GM19397 (cell line): ENCODE measurements at regions not wholly inside any gene's neighbourhood (a gene's known extent, or its start where the extent isn't known, plus 50 kb on each side); places are given as distances from the start of the nearest gene placed in this dataset.
"Not testable (repeated sequence)": the region's sequence is repeated elsewhere in the genome, so short reads cannot be mapped to it uniquely, and the experiment has no call there.

Source experiments
- ATAC-seq: cut with Tn5 transposase; IDR thresholded peaks from one replicate; pipeline ENCODE4 v1.9.1; 2021; ENCODE audit warnings: mild to moderate bottlenecking, moderate library complexity; ENCODE audit not compliant: unreplicated experiment

DNA sequence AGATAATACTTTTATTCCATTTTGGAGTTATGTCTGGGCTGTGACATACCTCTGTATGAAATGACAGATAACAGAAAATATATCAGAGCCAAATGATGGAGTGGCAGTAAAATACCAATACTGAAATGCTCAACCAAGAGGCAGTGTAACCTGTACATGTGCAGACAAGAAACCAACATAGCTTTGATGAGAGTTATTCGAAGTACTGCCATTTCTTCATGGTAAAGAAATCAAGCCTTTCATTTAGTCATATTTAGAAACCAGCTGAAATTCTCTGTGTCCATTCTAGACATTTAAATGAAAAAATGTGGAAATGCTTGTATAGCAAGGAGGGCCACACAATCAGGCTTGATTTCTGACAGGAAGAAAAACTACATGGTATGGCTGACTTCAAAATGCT is 127.1 kb upstream of the PTPRZ1 start:
- no peak for ATAC-seq

DNA sequence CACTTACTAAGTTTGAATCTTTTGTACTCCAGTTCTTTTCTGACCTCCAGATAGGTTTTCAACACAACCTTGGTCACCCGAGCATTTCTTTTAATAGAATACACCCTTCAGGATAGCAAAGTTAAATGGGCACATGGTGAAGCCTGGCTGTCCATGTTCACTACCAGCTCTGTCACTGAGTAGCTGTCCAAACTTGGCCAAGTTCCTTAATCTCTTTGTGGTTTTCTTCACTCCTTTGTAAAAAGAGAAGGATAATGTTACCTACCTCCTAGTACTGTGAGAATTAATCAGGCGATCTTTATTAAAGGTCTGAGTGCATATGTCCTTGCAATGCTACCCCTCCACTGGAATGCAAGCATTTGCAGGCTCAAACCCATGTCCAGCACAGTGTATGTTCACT is 128.1 kb upstream of the PTPRZ1 start:
- no peak for ATAC-seq

DNA sequence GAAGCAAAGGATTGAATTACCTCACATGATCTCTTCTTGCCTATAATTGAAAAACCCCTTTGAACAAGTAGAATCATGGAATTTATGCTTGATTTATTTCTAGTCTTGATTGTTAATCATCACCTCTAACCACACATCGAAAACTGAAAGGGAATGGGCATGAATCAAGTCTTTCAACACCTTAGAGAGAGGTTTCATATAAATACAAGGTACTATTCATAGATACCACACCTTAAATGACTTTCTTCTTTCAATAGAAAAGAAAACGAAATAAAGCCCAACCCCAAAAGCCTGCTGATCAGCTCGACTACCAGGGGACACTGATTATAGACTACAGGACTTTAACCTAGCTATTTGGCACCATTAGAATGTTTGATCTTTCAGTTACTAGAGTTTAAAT is 128.6 kb upstream of the PTPRZ1 start:
- ATAC-seq, result no peak

DNA sequence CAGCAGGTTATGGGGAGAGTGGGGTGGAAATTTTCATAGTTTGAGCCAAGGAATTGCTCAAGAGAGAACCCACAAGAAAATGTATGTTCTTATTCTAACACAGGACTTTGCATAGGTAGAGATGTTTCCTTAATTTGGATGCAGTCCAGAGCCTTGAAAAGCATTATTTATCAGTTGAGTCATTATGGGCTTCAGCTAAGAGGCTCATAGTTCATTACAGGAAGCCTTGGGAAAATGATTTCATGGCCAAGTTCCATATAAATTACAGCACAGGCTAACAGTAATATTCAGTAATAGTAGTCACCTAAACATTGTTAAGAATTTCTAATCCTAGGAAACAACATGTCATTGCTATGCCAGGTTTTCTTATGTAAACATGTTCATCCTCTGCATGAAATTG is 131.1 kb upstream of the PTPRZ1 start:
- no peak for ATAC-seq

DNA sequence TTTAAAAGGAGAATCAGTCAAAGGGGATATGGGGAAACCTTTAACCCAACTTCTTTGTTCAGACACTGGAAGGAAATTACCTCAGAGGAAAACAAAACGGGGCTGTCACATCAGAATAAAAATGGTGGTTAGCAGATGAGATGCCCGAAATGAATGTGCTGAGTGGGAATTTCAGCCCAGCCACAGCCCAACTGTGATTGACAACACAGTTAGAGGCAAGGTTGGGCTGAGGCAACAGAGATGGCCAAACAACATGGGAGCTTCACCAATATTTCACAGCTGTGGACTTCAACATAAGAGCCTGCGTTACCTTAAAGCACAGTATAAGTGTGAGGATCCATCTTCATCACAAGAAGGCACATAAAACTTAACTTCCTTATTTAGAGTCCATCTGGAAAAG is 133.5 kb upstream of the PTPRZ1 start:
- no peak for ATAC-seq

DNA sequence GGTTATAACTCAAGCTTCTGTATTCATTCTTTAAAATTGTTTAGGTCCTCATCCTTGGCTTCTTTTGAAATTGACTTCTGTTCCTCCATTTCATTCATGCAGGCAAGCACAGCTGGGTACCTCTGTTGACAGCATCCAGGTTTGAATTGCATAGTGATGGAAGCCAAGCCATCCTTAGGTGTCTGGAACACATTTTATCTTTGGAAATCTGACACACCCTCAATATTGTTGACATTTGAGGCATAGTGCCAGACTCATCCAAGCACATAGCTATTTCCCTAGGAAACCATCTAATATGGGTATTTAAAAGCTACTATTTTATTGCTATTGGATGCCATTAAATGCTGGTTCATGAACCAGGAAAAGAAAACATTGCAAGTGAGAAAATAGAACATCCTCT is 142.1 kb upstream of the PTPRZ1 start:
- no peak for ATAC-seq

DNA sequence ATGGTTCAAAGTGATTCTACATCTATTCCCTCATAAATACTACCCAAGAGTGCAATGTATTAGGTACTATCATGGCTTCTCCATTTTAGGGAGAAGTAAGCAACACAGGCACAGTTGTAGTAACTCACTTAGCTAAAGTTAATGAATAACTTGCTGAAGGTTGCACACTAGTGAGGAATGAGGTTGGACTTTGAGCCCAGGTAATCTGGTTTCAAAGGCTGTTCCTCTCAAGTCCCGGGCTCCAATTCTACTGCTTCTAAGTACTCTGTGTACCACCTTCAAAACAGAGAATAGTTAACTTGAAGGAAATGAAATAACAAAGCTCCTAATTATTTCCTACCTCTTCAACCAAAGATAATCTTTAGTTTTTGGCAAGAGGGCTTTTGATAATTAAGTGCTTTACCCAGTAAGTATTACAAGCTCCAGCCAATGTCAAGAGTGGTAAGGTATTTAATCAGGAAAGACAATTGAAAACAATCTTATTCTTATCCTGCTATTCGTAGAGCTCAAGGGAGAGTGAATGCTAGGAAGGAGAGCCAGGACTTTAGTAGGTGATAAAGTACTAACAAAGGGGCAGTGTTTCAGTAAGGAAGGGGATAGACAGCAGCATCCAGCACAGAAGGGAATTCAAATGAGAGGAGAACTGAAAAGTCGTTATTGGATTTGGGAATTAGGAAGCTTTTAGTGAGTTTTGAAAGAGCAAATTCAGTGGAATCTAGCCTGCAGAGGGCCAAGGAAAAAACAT is 158.2 kb upstream of the PTPRZ1 start:
- no peak for ATAC-seq

DNA sequence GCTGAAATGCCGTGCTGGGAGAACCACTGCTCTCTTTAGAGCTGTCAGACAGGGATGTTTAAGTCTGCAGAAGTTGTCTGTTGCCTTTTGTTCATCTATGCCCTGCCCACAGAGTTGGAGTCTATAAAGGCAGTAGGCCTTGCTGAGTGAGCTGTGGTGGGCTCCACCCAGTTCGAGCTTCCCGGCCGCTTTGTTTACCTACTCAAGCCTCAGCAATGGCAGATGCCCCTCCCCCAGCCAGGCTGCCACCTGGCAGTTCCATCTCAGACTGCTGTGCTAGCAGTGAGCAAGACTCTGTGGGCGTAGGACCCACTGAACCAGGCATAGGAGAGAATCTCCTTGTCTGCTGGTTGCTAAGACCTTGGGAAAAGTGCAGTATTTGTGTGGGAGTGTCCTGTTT is 160.0 kb upstream of the PTPRZ1 start:
- not testable (repeated sequence) for ATAC-seq

DNA sequence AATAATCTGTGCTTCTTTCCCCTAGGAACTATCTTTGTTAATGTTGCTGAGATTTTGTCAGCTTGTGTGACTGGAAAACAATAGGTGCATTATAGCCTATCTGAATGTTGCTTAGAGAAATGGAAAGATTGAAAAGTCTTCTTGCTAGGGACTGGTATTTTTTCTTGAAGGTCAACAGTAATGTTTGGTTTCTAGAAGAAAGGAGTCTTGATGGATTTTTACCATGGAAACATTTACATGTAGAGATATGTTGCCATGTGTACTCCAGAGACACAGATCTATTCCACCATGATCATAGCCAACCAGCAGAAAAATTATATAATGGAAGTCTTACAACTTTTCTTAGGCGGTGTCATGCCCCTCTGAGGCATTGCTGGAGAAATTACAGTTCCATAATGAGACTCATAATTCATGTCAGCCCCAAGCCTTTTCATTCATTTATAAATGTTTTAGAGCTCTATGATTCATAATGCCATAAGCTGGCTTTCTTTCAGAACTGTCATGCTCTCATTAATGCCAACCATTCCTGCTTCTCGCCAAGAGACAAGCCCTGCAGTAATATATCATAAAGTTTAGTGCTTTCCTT is 175.1 kb upstream of the PTPRZ1 start:
- ATAC-seq, result no peak

DNA sequence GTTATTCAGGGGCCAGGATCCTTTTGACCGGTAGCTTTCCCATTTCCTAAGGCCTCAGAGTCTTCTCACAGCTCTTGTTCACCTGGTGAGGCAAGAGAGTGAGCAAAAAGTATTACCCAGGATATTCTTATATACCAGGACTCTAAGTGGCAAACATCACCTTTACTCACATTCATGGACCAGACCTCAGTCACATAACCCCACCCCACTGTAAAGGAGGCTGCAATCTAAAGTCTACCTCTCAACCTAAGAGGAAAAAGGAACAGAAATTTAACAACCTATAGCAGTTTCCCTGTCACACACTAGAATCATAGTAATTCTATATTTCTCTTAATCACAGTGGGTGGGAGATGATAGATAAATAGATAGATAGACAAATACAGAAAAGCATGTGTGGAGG is 176.0 kb upstream of the PTPRZ1 start:
- ATAC-seq, result no peak

DNA sequence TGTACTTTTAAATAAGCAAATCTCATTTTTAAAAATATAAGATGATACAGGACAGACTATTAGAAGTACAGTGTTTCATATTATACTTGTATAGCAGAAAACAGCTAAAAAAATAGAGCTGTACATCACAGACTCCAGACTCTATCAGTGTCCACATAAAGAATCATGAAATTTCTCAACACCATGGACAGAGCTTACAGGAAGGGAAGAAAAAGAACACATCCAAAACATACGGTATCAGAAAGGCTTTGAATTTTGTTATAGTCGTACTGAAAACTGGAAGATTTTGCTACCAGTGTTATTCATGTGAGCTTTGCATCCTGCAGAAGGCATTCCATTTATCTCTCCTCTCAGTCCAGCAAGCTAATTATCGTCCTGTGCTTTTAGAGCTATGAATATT is 183.2 kb upstream of the PTPRZ1 start:
- ATAC-seq, result no peak

DNA sequence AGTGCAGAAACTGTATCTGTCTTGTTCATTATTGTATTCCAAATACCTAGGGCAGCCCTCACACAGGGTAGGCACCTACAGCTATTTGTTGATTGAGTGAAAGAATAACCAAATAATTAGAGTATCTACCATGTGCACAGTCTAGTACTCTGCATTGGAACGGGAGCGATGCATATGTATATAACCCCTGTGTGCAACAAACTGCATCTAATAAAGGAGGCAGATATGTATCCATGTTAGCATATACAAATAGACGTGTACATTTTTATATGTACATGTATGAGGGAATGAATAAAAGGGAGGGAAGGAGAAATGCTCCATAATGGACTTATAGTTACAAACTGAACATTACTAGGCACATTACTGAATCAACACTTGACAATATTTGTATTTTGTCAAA is 191.3 kb upstream of the PTPRZ1 start:
- ATAC-seq, result no peak

DNA sequence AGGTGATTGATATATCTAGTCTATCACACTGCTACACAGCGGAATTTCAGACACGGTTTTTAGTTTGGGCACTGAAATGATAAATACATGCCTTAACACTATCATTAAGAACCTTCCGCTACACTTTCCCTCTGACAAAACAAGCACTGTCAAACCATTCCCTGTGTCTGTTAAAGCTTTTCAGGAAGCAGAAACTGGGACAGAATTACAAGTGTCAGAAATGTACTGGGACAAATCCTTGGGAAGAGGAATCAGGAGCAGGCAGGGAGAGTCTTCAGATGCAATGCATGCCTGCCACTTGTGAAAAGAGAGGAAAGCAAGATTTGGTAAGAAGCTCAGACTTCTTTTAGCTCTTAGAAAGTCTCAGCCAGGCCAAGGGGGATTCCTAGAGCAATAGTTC is 196.8 kb upstream of the PTPRZ1 start:
- no peak for ATAC-seq

DNA sequence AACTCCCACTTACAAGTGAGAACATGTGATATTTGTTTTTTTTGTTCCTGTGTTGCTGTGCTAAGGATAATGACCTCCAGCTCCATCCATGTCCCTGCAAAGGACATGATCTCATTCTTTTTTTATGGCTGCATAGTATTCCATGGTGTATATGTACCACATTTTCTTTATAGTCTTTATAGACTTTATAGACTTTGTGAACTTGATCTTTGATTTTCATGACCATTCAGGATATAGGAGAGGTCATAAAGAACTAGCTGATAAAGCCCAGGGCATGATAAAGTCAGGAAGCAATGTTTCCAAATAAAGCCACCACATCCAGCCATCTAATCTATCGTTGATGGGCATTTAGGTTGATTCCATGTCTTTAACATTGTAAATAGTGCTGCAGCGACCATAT is 198.5 kb upstream of the PTPRZ1 start:
- not testable (repeated sequence) for ATAC-seq

DNA sequence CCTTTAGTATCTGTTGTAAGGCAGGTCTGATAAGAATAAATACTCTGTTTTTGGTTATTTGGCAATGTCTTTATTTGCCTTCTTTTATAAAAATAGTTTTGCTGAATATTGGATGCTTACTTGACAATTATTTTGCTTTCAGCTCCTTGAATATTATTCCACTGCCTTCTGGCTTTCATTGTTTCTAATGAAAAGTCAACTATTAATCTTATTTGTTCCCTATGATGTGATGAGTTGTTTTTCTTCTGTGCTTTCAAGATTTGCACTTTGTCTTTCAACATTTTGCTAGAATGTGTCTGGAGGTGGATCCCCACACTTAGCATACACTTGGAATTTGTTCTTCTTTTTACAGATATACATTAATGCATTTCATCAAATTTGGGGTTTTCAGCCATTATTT is 203.8 kb upstream of the PTPRZ1 start:
- no peak for ATAC-seq

DNA sequence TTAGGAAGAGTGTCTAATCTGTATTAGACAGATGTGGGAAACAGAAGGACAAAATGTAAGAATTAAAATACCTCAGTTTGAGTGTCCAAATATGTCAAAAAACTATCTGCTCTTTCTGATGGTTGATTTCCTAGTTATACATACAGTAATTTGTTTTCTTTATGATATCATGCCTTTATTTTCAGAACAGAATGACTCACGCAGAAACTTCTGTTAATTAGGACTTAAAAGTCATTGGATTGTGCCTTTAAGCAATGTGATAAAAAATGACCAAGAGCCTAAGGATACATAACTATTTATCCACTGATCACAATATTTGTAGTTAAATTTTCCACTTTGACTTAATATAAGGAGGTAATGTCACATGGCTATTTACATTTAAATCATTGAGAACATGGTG is 206.7 kb upstream of the PTPRZ1 start:
- no peak for ATAC-seq

DNA sequence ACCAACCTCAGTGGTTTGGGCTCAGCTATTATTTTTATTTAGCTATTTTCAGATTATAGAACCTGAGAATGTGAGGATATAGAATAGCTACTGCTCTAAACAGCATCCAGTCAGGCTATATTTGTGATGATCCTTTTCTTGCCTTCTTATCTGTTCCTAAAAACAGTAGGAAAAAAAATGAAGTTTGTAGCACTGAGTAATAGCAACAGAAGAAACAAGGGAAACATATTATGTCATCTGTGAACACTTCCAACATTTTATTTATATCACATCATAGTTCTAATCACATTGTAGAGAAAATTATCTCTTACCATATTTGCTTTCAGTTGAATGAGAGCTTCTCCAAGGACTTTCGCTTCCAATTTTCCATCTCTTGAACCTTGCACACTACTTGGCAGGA is 229.6 kb upstream of the PTPRZ1 start:
- ATAC-seq, result no peak

DNA sequence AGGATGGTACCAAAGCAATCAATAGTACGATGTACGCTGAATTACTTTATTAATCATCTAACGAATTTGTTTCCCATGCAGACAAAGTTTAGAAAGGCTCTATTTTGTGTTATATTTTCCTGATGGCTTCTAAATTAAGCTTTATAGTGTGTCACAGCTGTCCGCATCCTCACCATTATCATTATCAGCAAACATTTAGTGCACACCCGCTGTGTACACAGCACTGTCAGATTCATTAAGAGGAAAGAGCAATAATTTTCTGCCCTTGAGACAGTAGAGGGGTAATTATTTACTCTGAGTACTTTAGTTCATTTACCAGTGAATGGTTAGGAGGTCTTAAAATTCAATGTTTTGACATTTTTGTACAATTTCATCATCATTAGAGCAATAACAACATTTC is 233.3 kb upstream of the PTPRZ1 start:
- ATAC-seq, result no peak

DNA sequence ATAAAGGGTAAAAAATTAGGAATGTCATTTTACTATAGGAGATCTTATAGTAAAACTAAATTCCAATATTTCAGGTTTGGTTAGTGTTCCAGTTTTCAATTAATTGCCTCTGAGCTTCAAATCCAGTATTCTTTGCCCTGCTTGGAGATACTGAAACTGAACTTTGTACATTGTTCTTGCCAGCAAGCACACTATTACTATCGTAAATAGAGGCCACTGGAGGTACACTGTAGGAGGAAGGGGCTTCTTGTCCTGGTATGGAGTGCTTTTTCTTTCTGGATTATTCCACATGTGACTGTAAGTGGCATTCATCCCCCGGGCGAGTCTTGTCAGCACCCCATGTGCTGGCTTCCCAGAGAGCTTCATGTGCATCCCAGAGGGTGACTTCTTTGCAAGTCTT is 234.7 kb upstream of the PTPRZ1 start:
- ATAC-seq, result no peak

DNA sequence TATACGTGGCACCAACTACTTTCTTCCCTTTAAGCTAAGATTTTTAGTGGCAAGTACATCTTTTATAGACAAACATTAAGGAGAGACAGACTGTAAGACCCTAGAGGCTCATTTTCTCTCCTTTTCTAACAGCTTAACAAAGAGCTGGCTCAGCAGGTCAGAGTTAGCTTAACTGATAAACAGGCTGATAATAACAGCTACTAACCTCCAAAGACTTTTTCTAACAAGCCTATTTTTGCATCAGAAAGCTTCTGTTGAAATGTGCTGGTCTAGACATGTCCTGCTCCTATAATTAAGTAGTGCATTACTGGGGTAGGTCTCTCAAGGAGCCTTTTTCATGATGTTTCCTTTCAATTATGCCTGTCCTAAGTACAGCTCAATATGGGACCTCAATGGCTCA is 238.2 kb upstream of the FAM3C start:
- no peak for ATAC-seq

DNA sequence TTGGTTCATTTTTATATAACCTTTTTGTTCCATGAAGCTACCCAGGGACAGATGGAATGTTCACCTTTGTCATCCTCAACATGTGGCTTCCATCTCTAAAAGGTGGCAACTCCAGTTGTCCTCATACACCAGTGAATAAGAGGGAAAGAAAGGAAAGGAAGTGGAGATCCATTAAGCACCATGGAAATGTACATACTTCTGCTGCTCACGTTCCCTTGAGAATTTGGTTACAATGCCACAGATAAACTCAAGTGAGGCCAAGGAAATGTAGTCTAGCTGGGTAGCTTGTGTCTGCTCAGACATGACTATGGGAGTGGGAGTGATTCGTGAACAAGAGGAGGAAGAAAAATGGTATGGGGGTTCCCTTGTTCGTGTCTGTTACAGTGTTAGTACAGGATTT is 237.1 kb upstream of the FAM3C start:
- no peak for ATAC-seq

DNA sequence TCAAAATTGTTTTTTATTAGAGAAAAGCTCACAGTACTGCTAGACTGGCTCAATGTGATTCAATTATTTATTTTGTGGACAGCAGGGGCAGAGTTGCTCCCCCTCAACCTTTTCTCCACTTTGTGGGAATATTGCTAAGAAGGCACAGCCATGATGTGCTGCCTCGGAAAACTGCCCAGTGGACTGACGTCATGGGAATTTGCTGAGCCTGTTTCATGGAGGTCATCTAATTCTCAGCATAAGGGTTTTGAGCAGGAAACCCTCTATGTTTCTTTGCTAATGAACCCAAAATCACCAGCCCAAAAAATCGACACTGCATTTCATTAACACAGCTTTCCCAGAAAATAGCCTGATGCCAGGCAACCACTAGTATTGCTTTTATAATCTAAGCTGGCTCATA is 228.8 kb upstream of the FAM3C start:
- no peak for ATAC-seq
